Neural progenitor cell (in vitro differentiated cells): ENCODE measurements at regions not wholly inside any gene's neighbourhood (a gene's known extent, or its start where the extent isn't known, plus 50 kb on each side); places are given as distances from the start of the nearest gene placed in this dataset.

ENCODE experiments used
- DNase-seq: peaks from one replicate; pipeline ENCODE4 v3.0.0-alpha.2; 2016; ENCODE audit warnings: low spot score
- H2AFZ ChIP-seq: fragments of 200-600 bp; sonication (generic); replicated peaks from 2 replicates; pipeline ENCODE4 v1.6.1; 2016; ENCODE audit warnings: antibody characterized with exemption
- H3F3A ChIP-seq: fragments of 200-600 bp; sonication (generic); 2 replicates; pipeline ENCODE4 v1.6.1; 2016; ENCODE audit warnings: antibody characterized with exemption, low read depth
- H3K27ac ChIP-seq: fragments of 200-600 bp; sonication (generic); 2 replicates; pipeline ENCODE4 v1.5.1; 2016; ENCODE audit warnings: mild to moderate bottlenecking
- H3K27me3 ChIP-seq: fragments of 200-600 bp; sonication (generic); 2 replicates; pipeline ENCODE4 v1.6.1; 2016; ENCODE audit warnings: mild to moderate bottlenecking, moderate library complexity
- H3K36me3 ChIP-seq: fragments of 200-600 bp; sonication (generic); 2 replicates; pipeline ENCODE4 v1.5.1; 2016
- H3K4me1 ChIP-seq: fragments of 200-600 bp; sonication (generic); 2 replicates; pipeline ENCODE4 v1.6.1; 2016; ENCODE audit warnings: mixed run types
- H3K4me2 ChIP-seq: fragments of 200-600 bp; sonication (generic); 2 replicates; pipeline ENCODE4 v1.6.1; 2016
- H3K4me3 ChIP-seq: fragments of 200-600 bp; sonication (generic); 2 replicates; pipeline ENCODE4 v1.5.1; 2016
- H3K79me2 ChIP-seq: fragments of 200-600 bp; sonication (generic); 2 replicates; pipeline ENCODE4 v1.6.1; 2016; ENCODE audit warnings: low read depth
- H3K9ac ChIP-seq: fragments of 200-600 bp; sonication (generic); 2 replicates; pipeline ENCODE4 v1.6.1; 2016
- H3K9me3 ChIP-seq: fragments of 200-600 bp; sonication (generic); 2 replicates; pipeline ENCODE4 v1.5.1; 2016; ENCODE audit warnings: low read depth
- H4K20me1 ChIP-seq: fragments of 200-600 bp; sonication (generic); 2 replicates; pipeline ENCODE4 v1.6.1; 2016; ENCODE audit warnings: low read depth
- H3K27ac Mint-ChIP-seq: 3 replicates; pipeline ENCODE4 v1.8.0; 2021; ENCODE audit warnings: mixed read lengths
- H3K27me3 Mint-ChIP-seq: 2 replicates; pipeline ENCODE4 v1.8.0; 2022; ENCODE audit warnings: low read depth, mild to moderate bottlenecking, inconsistent platforms, moderate library complexity, mixed read lengths; ENCODE audit not compliant: insufficient read depth
- H3K36me3 Mint-ChIP-seq: 3 replicates; pipeline ENCODE4 v1.8.0; 2021; ENCODE audit warnings: mixed read lengths
- H3K4me1 Mint-ChIP-seq: 3 replicates; pipeline ENCODE4 v1.8.0; 2021; ENCODE audit warnings: mixed read lengths
- H3K4me3 Mint-ChIP-seq: 3 replicates; pipeline ENCODE4 v1.8.0; 2021; ENCODE audit warnings: mild to moderate bottlenecking, moderate library complexity, mixed read lengths
- H3K9me3 Mint-ChIP-seq: 3 replicates; pipeline ENCODE4 v1.8.0; 2020; ENCODE audit warnings: mixed read lengths
- CTCF ChIP-seq: fragments of 200-600 bp; sonication (generic); IDR thresholded peaks from 2 replicates; pipeline ENCODE4 v1.5.1; 2017; ENCODE audit warnings: antibody characterized with exemption, mild to moderate bottlenecking
- EZH2 ChIP-seq: fragments of 200-600 bp; sonication (generic); IDR thresholded peaks from 2 replicates; pipeline ENCODE4 v1.6.1; 2017; ENCODE audit warnings: antibody characterized with exemption, mild to moderate bottlenecking, moderate library complexity
- EZH2phosphoT487 ChIP-seq: fragments of 200-600 bp; sonication (generic); IDR thresholded peaks from 2 replicates; pipeline ENCODE4 v1.6.1; 2017; ENCODE audit warnings: antibody characterized with exemption

DNA sequence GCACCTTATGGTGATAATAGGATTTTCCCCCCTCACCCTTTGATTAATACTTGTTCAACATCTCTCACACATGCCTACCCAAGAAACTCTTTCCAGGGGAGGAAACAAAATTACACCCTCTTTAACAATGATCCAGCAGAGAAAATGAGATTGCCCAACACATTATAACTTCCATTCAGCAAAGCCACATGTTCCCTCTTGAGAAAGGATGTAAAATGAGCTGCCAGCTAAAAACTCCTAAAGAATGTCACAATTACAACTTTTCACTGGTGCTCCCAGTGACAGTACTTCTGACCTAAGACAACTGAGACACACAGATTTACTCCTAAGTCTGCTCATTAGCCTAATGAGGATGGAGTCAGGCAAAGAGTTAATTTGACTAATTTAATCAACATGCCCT, 621.4 kb downstream of the DIAPH3 start:
- Histone ChIP-seq H3K9ac (no peak overlapping the region), H3K27me3 (no peaks in the 10 kb centered on the region), H3K4me3 (no peak overlapping the region), H3K4me2 (peak overlapping the region; percentile 51), H3K9me3 (no peaks in the 10 kb centered on the region), H3K27ac (peak overlapping the region; percentile 61), H3K4me1 (peaks cover 16% of the 10 kb centered on the region), H3F3A (peaks cover 9% of the 10 kb centered on the region), H3K36me3 (no peaks in the 10 kb centered on the region), H4K20me1 (no peaks in the 10 kb centered on the region), H2AFZ (no peak overlapping the region), H3K79me2 (no peaks in the 10 kb centered on the region)
- Mint-ChIP-seq H3K4me1 (peaks cover 10% of the 10 kb centered on the region), H3K27me3 (peaks cover 4% of the 10 kb centered on the region), H3K9me3 (no peaks in the 10 kb centered on the region), H3K4me3 (no peak overlapping the region), H3K36me3 (no peaks in the 10 kb centered on the region), H3K27ac (no peak overlapping the region)
- DNase-seq, result peak; percentile 39
- TF ChIP-seq CTCF (no peak), EZH2phosphoT487 (no peak)

- H3K9ac ChIP-seq, result no peak overlapping the region
- no peaks in the 10 kb centered on the region for H4K20me1 ChIP-seq
- no peaks in the 10 kb centered on the region for H3K36me3 ChIP-seq
- H3K4me3 Mint-ChIP-seq, result no peak overlapping the region
- peaks cover 9% of the 10 kb centered on the region for H3F3A ChIP-seq
- H3K27me3 Mint-ChIP-seq, result peaks cover 9% of the 10 kb centered on the region
- no peaks in the 10 kb centered on the region for H3K9me3 ChIP-seq
- H3K27me3 ChIP-seq, result no peaks in the 10 kb centered on the region
- H3K79me2 ChIP-seq, result no peaks in the 10 kb centered on the region
- no peak overlapping the region for H3K27ac ChIP-seq
- no peak overlapping the region for H3K27ac Mint-ChIP-seq
- H3K36me3 Mint-ChIP-seq, result no peaks in the 10 kb centered on the region
- H3K4me2 ChIP-seq, result no peak overlapping the region
- H2AFZ ChIP-seq, result no peak overlapping the region
- no peak for TF ChIP-seq CTCF
- TF ChIP-seq EZH2, result no peak
- no peak for TF ChIP-seq EZH2phosphoT487
- H3K4me1 ChIP-seq, result peaks cover 16% of the 10 kb centered on the region
- H3K4me1 Mint-ChIP-seq, result peaks cover 10% of the 10 kb centered on the region
- H3K4me3 ChIP-seq, result no peak overlapping the region
- H3K9me3 Mint-ChIP-seq, result no peaks in the 10 kb centered on the region
- no peak for DNase-seq
These were observed 620.3 kb downstream of the DIAPH3 start for GRCh38 chr13:59543418-59543817.

- peaks cover 16% of the 10 kb centered on the region for H3K4me1 ChIP-seq
- no peaks in the 10 kb centered on the region for H3K9me3 ChIP-seq
- DNase-seq, result no peak
- no peaks in the 10 kb centered on the region for H3K27me3 ChIP-seq
- peaks cover 9% of the 10 kb centered on the region for H3F3A ChIP-seq
- no peak overlapping the region for H3K4me2 ChIP-seq
- H3K27me3 Mint-ChIP-seq, result peaks cover 8% of the 10 kb centered on the region
- no peaks in the 10 kb centered on the region for H3K36me3 ChIP-seq
- H3K9ac ChIP-seq, result no peak overlapping the region
- peaks cover 4% of the 10 kb centered on the region for H3K9me3 Mint-ChIP-seq
- H3K27ac ChIP-seq, result no peak overlapping the region
- TF ChIP-seq CTCF, result no peak
- no peak for TF ChIP-seq EZH2
- TF ChIP-seq EZH2phosphoT487, result no peak
- no peak overlapping the region for H3K4me3 Mint-ChIP-seq
- H2AFZ ChIP-seq, result no peak overlapping the region
- H4K20me1 ChIP-seq, result no peaks in the 10 kb centered on the region
- no peaks in the 10 kb centered on the region for H3K36me3 Mint-ChIP-seq
- peaks cover 8% of the 10 kb centered on the region for H3K4me1 Mint-ChIP-seq
- H3K79me2 ChIP-seq, result no peaks in the 10 kb centered on the region
- no peak overlapping the region for H3K27ac Mint-ChIP-seq
- no peak overlapping the region for H3K4me3 ChIP-seq
These were observed 618.7 kb downstream of the DIAPH3 start for GRCh38 chr13:59545007-59545406.
